OCI-LY7 (cell line): ENCODE measurements at regions not wholly inside any gene's neighbourhood (a gene's known extent, or its start where the extent isn't known, plus 50 kb on each side); places are given as distances from the start of the nearest gene placed in this dataset.

Source experiments
- BruUV-seq: library from RNA; stranded (reverse); fragments of 400-500 nt; replicated peaks from 2 replicates; lab custom pipeline; 2021; lab: Mats Ljungman, UMichigan
- CTCF ChIA-PET: fragments of 300-600 bp; sonication (Branson Sonifier 250); formaldehyde crosslinking; loops from one replicate; lab custom pipeline; 2022; ENCODE audit warnings: antibody characterized with exemption; ENCODE audit not compliant: unreplicated experiment; lab: Charles Lee
- POLR2A ChIA-PET: fragments of 300-600 bp; sonication (Branson Sonifier 250); formaldehyde crosslinking; loops from one replicate; lab custom pipeline; 2022; ENCODE audit warnings: antibody characterized with exemption; lab: Charles Lee
- DNase-seq: peaks from one replicate; pipeline ENCODE4 v3.0.0-alpha.2; 2015; ENCODE audit warnings: low spot score
- H2AFZ ChIP-seq: fragments of 200-600 bp; sonication (generic), shearing (Covaris generic); 2 replicates; pipeline ENCODE4 v1.6.1; 2014; ENCODE audit warnings: mild to moderate bottlenecking, antibody characterized with exemption, low read length, moderate library complexity
- H3K27ac ChIP-seq: fragments of 200-600 bp; sonication (generic); 2 replicates; pipeline ENCODE4 v1.5.1; 2014; ENCODE audit warnings: mixed run types, low read depth, mild to moderate bottlenecking, moderate library complexity, low read length, inconsistent platforms; ENCODE audit not compliant: poor library complexity, severe bottlenecking
- H3K36me3 ChIP-seq: fragments of 200-600 bp; sonication (generic); 2 replicates; pipeline ENCODE4 v1.6.1; 2014; ENCODE audit warnings: mild to moderate bottlenecking, antibody characterized with exemption, low read length, moderate library complexity, mixed read lengths; ENCODE audit not compliant: insufficient read depth
- H3K4me1 ChIP-seq: fragments of 200-600 bp; sonication (generic); 2 replicates; pipeline ENCODE4 v1.5.1; 2014; ENCODE audit warnings: mild to moderate bottlenecking, low read length; ENCODE audit not compliant: insufficient read depth, poor library complexity, severe bottlenecking
- H3K4me2 ChIP-seq: fragments of 200-600 bp; sonication (generic); 2 replicates; pipeline ENCODE4 v1.6.1; 2014; ENCODE audit warnings: mild to moderate bottlenecking, low read length
- H3K4me3 ChIP-seq: fragments of 200-600 bp; sonication (generic); 2 replicates; pipeline ENCODE4 v1.5.1; 2014; ENCODE audit warnings: mild to moderate bottlenecking, low read depth, low read length; ENCODE audit not compliant: poor library complexity, severe bottlenecking
- H3K79me2 ChIP-seq: fragments of 200-600 bp; sonication (generic); 2 replicates; pipeline ENCODE4 v1.6.1; 2016; ENCODE audit warnings: low read depth, mild to moderate bottlenecking, low read length, moderate library complexity, mixed read lengths; ENCODE audit not compliant: insufficient read depth
- H3K9me2 ChIP-seq: fragments of 200-600 bp; sonication (generic); 2 replicates; pipeline ENCODE4 v1.6.1; 2016; ENCODE audit warnings: mild to moderate bottlenecking, low read length, mixed read lengths; ENCODE audit not compliant: insufficient read depth
- H3K9me3 ChIP-seq: fragments of 200-600 bp; sonication (generic); 2 replicates; pipeline ENCODE4 v1.6.1; 2014; ENCODE audit warnings: mild to moderate bottlenecking, mixed run types, low read length, mixed read lengths
- H4K20me1 ChIP-seq: fragments of 200-600 bp; sonication (generic); 2 replicates; pipeline ENCODE4 v1.6.1; 2014; ENCODE audit warnings: mild to moderate bottlenecking, antibody characterized with exemption, low read length, moderate library complexity, mixed read lengths; ENCODE audit not compliant: insufficient read depth
- EZH2phosphoT487 ChIP-seq: fragments of 200-600 bp; sonication (generic); IDR thresholded peaks from 2 replicates; pipeline ENCODE4 v1.6.1; 2018; ENCODE audit warnings: low read depth, borderline replicate concordance, mild to moderate bottlenecking, mixed run types, antibody characterized with exemption, low read length, moderate library complexity, mixed read lengths
- intact Hi-C: fragments of 100-400 bp; cut with micrococcal nuclease; formaldehyde crosslinking; loops from one replicate; pipeline ENCODE4 v1.10.0; 2022; ENCODE audit not compliant: unreplicated experiment
- TF ChIP-seq, protein P1 (sequence below): fragments of 200-600 bp; sonication (generic); conservative IDR thresholded peaks from 2 replicates; pipeline ENCODE4 v1.5.1; 2014; ENCODE audit warnings: mild to moderate bottlenecking, antibody characterized with exemption, low read length, moderate library complexity, mixed read lengths

DNA sequence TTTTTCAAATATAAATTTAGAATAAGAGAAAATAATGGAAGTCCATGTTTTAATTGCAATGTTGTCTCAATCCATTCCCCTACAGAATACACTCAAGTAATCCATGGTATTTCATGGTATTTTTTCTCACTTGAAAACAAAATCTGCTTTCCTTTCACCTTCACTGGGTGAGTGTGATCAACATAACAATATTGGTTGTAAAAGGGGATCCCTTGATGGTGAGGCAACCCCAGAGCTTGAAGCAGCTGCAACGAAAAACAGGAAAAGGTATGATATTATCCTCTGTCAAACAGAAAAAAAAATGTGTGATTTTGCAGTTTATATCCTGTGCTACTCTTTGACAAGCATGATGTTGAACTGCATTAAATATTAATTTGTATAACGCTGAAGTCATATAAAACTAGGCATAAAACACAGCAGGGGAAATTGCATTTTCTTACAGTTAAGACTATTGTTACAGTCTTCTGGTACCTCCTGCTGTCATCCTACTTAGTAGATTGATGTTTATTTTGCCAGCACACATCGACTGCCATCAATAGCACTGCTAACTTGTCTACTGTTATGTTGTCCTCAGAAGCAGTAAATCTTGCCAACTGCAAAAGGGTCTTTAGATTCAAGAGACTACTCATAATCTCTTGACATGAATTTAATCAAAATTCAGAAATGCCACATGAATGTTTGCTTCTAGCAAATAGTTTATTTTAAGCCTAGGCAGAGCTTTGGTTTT lies 373.1 kb upstream of the MIR17HG start:
- H4K20me1 ChIP-seq: peaks cover 4% of the 10 kb centered on the region; the same call in 1 of the 2 replicates
- POLR2A ChIA-PET: interaction anchor here (0.6 to 1.9 kb wide), 5 partner anchors 11 to 1177 kb away, joined by 3 to 4 read pairs (median 3); no protein-coding TSS in a partner anchor
- no peak for TF ChIP-seq EZH2phosphoT487

DNA sequence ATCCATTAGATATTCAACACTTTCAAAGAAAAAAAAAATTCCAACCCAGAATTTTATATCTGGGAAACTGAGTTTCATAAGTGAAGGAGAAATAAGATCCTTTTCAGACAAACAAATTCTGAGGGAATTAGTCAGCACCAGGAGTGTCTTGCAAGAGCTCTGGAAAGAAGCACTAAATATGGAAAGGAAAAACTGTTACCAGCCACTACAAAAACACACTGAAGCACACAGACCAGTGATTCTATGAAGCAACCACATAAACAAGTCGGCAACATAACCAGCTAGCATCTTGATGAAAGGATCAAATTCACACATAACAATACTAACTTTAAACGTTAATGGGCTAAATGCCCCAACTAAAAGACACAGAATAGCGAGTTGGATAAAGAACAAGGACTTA lies 368.4 kb upstream of the MIR17HG start:
- Histone ChIP-seq H3K9me3 (no peaks in the 10 kb centered on the region), H3K36me3 (no peaks in the 10 kb centered on the region), H3K4me3 (no peak overlapping the region), H3K79me2 (no peaks in the 10 kb centered on the region), H3K4me1 (no peaks in the 10 kb centered on the region), H3K9me2 (peaks cover 10% of the 10 kb centered on the region; the same call in 1 of the 2 replicates), H2AFZ (no peak overlapping the region), H3K4me2 (no peak overlapping the region), H3K27ac (no peak overlapping the region), H4K20me1 (no peaks in the 10 kb centered on the region)
- intact Hi-C loops: no loop called here
- ChIA-PET POLR2A (interaction anchor here (0.7 to 1.0 kb wide), 2 partner anchors 13 to 884 kb away, joined by 3 read pairs; no protein-coding TSS in a partner anchor), CTCF (no interaction called here)
- TF ChIP-seq, protein P1, sequence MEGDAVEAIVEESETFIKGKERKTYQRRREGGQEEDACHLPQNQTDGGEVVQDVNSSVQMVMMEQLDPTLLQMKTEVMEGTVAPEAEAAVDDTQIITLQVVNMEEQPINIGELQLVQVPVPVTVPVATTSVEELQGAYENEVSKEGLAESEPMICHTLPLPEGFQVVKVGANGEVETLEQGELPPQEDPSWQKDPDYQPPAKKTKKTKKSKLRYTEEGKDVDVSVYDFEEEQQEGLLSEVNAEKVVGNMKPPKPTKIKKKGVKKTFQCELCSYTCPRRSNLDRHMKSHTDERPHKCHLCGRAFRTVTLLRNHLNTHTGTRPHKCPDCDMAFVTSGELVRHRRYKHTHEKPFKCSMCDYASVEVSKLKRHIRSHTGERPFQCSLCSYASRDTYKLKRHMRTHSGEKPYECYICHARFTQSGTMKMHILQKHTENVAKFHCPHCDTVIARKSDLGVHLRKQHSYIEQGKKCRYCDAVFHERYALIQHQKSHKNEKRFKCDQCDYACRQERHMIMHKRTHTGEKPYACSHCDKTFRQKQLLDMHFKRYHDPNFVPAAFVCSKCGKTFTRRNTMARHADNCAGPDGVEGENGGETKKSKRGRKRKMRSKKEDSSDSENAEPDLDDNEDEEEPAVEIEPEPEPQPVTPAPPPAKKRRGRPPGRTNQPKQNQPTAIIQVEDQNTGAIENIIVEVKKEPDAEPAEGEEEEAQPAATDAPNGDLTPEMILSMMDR: no peak
- TF ChIP-seq EZH2phosphoT487: no peak
- DNase-seq: no peak
- no TSS peak for BruUV-seq

More for the DNA sequence above, 373.1 kb upstream of the MIR17HG start:
- no peaks in the 10 kb centered on the region for H3K4me1 ChIP-seq
- BruUV-seq: no TSS peak
- no peaks in the 10 kb centered on the region for H3K36me3 ChIP-seq
- no peak overlapping the region for H3K4me2 ChIP-seq
- DNase-seq: no peak
- H3K9me2 ChIP-seq: no peaks in the 10 kb centered on the region
- intact Hi-C loops: no loop called here
- H3K4me3 ChIP-seq: no peak overlapping the region
- no peak overlapping the region for H3K27ac ChIP-seq
- H3K79me2 ChIP-seq: no peaks in the 10 kb centered on the region
- CTCF ChIA-PET: no interaction called here
- H3K9me3 ChIP-seq: no peaks in the 10 kb centered on the region
- no peak overlapping the region for H2AFZ ChIP-seq

DNA sequence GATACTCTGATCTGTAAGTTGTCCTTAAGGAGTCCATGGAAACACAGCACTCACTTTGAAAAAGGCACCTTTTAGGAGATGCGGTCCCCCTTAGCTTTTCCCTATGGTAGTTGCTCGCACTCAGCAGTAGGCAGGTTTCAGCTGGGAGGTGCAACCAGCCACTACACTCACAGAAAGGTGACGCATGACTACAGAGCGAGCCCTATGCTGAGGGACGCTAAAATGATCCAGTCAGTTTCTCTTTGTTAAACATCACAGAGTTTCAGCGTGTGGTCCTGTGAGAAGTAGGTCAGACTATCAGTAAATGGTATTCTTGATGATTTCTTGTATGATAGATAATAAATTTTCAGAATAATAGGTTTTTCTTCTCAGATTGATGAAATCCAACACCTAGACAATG lies 362.7 kb upstream of the MIR17HG start:
- CTCF ChIA-PET: no interaction called here
- Histone ChIP-seq H3K36me3 (no peaks in the 10 kb centered on the region), H2AFZ (no peak overlapping the region), H3K9me2 (peaks cover 10% of the 10 kb centered on the region; the same call in 1 of the 2 replicates), H3K9me3 (no peaks in the 10 kb centered on the region), H3K79me2 (no peaks in the 10 kb centered on the region), H4K20me1 (no peaks in the 10 kb centered on the region), H3K4me3 (no peak overlapping the region), H3K4me1 (no peaks in the 10 kb centered on the region), H3K4me2 (no peak overlapping the region), H3K27ac (no peak overlapping the region)
- no peak for DNase-seq
- POLR2A ChIA-PET: interaction anchor here (0.8 to 2.8 kb wide), 3 partner anchors 9 to 36 kb away, joined by 3 to 11 read pairs (median 3); no protein-coding TSS in a partner anchor
- intact Hi-C loops: no loop called here
- no TSS peak for BruUV-seq
- TF ChIP-seq EZH2phosphoT487: no peak
- TF ChIP-seq, protein P1: no peak
